Kidney epithelial cell (primary cell): ENCODE measurements at regions not wholly inside any gene's neighbourhood (a gene's known extent, or its start where the extent isn't known, plus 50 kb on each side); places are given as distances from the start of the nearest gene placed in this dataset.

ENCODE experiments used
- DNase-seq: peaks from one replicate; pipeline ENCODE4 v3.0.0-alpha.2; 2010; ENCODE audit warnings: low read depth
- H3K27me3 ChIP-seq: 2 replicates; pipeline ENCODE4 v1.6.0; 2011; ENCODE audit warnings: low read length; ENCODE audit not compliant: control insufficient read depth, insufficient read depth
- H3K36me3 ChIP-seq: 2 replicates; pipeline ENCODE4 v1.5.1; 2011; ENCODE audit warnings: low read length; ENCODE audit not compliant: control insufficient read depth, insufficient read depth
- H3K4me3 ChIP-seq: 2 replicates; pipeline ENCODE4 v1.5.1; 2011; ENCODE audit warnings: low read depth, mild to moderate bottlenecking, control low read depth, low read length
- TF ChIP-seq, protein P1 (sequence below): IDR thresholded peaks from 2 replicates; pipeline ENCODE4 v1.5.1; 2011; ENCODE audit warnings: mild to moderate bottlenecking, moderate library complexity, low read length, control low read depth, inconsistent platforms; ENCODE audit not compliant: insufficient read depth, poor library complexity, severe bottlenecking

DNA sequence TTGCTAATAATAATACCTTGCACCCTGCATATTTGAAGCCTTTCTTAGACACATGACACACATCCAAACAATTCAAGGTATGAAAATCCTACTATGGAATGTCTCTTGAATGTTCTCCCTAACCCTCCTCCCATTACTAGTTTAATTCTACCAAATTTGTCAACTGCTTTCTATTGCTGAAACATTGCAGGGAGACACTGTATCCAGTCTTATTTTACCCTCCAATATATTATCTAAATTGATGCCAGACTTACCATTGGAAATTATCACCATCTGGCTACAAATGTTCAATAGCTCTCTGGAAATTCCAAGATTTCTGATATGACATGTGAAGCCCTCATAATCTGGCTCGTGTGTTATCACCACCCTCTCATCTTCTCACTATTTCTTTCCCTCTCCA lies 1027.3 kb upstream of the CITED2 start:
- TF ChIP-seq, protein P1, sequence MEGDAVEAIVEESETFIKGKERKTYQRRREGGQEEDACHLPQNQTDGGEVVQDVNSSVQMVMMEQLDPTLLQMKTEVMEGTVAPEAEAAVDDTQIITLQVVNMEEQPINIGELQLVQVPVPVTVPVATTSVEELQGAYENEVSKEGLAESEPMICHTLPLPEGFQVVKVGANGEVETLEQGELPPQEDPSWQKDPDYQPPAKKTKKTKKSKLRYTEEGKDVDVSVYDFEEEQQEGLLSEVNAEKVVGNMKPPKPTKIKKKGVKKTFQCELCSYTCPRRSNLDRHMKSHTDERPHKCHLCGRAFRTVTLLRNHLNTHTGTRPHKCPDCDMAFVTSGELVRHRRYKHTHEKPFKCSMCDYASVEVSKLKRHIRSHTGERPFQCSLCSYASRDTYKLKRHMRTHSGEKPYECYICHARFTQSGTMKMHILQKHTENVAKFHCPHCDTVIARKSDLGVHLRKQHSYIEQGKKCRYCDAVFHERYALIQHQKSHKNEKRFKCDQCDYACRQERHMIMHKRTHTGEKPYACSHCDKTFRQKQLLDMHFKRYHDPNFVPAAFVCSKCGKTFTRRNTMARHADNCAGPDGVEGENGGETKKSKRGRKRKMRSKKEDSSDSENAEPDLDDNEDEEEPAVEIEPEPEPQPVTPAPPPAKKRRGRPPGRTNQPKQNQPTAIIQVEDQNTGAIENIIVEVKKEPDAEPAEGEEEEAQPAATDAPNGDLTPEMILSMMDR = no peak

DNA sequence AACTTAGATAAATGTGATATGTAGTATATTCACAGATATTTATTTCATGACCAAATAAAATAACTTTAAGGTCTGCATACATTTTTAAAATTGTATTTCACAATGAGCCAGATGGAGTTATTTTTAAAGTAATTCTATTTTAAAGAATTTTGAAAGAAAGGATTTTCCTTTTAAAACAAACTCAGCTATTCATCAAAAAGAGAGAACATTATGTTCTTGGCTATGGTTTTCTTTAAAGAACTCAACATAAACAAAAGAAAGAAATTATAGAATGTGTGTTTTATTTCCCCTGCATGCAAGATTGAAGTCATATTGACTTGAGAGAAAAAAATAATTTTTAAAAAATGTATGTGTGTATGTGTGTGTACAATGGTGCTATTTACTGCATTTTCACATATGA lies 1023.6 kb upstream of the CITED2 start:
- TF ChIP-seq, protein P1 = no peak
- DNase-seq = no peak
- H3K27me3 ChIP-seq = no peaks in the 10 kb centered on the region
- H3K36me3 ChIP-seq = no peaks in the 10 kb centered on the region
- no peak overlapping the region for H3K4me3 ChIP-seq

More for the DNA sequence above, 1027.3 kb upstream of the CITED2 start:
- DNase-seq = peak; percentile 5
- no peaks in the 10 kb centered on the region for H3K36me3 ChIP-seq
- H3K27me3 ChIP-seq = no peaks in the 10 kb centered on the region
- H3K4me3 ChIP-seq = no peak overlapping the region

DNA sequence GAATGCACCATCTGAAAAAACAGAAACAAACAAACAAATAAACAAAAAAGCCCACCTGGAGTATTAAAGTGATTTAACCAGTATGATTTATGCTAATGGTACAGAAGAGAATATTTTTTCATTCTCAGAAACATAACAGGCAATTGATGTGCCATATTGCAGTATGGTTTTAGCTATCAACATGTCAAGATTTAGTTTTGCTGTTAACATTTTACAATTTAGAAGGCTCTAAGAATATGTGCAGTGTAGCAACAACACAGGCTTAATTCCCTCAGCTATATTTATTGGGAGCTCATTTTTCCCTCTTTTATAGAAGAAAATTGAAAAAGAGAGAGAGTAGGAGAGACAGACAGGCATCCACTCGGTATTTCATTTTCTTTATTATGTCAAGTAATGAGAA lies 1022.7 kb upstream of the CITED2 start:
- TF ChIP-seq, protein P1 = no peak
- DNase-seq = no peak
- Histone ChIP-seq H3K4me3 (no peak overlapping the region), H3K27me3 (no peaks in the 10 kb centered on the region), H3K36me3 (no peaks in the 10 kb centered on the region)

DNA sequence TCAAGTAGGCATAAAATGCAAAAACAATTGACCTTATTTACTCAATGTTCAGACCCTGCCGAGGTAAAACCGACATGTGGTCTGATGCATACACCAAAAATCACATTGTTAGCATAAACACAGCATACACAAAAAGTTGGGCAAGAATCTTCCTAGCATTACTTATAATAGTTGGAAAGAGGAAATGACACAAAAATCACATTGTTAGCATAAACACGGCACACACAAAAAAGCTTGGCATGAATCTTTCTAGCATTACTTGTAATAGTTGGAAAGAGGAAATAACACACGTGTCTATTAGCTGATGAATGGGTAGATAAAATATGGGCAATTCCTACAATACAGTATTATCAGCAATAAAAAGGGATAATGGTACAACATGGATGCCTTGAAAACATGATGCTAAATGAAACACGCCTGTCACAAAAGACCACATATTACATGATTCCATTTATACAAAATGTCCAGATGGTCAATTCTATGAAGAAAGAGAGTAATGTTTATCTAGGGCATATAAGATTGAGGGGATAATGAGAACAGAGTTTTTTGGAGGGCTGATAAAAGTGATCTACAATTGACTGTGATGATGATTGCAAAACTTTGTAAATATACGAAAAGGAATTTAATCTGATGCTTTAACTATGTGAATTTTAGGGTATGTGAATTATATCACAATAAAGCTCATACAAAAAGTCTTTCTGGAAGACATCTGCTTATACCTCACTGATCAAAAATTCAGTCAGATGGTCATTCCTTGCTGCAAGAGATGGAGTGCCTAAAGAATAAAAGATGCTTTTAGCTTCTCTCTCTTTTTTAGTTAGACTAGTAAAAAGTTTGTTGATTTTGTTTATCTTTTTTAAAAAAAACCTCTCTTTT lies 1019.5 kb upstream of the CITED2 start:
- TF ChIP-seq, protein P1 = no peak
- DNase-seq = no peak
- Histone ChIP-seq H3K4me3 (no peak overlapping the region), H3K36me3 (no peaks in the 10 kb centered on the region), H3K27me3 (no peaks in the 10 kb centered on the region)

DNA sequence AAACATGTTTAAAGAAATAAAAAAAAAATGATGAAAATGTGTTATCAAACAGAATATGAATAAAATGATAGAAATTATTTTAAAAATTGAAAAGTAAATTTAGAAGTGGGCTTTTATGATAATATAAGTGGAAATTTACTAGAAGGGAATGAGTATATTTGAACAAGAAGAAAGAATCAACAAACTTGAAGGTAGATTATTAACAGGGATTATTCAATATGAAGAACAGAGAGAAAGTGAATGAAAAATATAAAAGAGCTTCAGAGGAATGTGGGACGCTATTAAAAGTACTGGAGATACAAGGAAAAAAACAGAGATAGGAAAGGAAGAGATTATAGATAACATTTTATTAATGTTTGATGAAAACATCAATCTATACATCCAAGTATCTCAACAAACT lies 1014.4 kb upstream of the CITED2 start:
- H3K27me3 ChIP-seq = no peaks in the 10 kb centered on the region
- H3K4me3 ChIP-seq = no peak overlapping the region
- TF ChIP-seq, protein P1 = no peak
- DNase-seq = no peak
- H3K36me3 ChIP-seq = no peaks in the 10 kb centered on the region
